ENCODE measurements at regions not wholly inside any gene's neighbourhood (a gene's known extent, or its start where the extent isn't known, plus 50 kb on each side); places are given as distances from the start of the nearest gene placed in this dataset.

DNA sequence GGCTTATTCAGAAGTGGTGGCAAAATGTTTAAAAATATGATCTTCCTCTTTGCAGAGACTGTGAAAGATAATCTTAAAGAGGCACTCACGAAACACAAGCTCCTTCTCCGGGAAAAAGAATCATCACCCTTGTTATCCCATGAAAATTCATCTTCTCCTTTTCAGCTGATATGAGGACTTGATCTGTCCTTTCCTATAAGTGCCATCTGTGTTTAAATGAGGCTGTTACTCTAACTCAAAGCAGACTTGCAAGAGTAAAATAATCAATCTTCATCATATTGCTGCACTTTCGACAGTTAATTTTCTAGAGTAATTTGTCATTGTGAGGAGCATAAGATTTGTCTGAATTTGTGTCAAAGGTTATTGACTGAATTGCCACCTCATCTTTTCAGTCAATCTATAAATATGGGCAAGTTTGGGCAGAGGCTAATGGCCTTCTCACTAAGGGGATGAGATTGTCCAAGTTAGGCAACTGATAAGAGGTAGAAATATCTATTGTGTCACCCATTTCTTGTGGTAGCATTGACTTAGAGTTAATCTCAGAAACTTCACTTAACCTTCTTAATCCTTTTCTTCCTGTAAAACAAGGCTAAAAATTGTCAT lies 452.9 kb downstream of the GRXCR1 start:
- DNase-seq: no peak

GRCh38 chr4:43348591-43348990 lies 456.1 kb downstream of the GRXCR1 start:
- DNase-seq: no peak

GRCh38 chr4:43351970-43352806 lies 459.7 kb downstream of the GRXCR1 start:
- DNase-seq: no peak

GRCh38 chr4:43352859-43353258 lies 460.3 kb downstream of the GRXCR1 start:
- DNase-seq: no peak

DNA sequence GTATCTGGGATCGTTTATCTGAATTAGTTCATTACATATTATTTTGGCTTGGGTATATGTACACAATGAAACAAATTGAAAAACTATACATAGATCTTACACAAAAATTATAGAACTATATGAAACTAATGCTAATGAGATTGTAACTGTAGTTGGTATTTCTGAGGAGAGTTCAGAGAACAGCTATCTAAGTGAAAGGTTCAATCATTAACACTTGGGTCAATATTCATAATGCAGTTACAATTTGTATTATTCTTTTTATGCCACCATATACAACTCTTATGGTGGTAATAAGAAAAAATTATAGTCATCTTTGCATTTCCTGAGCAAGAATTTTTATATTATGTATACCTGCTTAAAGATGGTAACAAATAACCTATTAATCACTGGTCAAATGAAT lies 461.0 kb downstream of the GRXCR1 start:
- no peak for DNase-seq

DNA sequence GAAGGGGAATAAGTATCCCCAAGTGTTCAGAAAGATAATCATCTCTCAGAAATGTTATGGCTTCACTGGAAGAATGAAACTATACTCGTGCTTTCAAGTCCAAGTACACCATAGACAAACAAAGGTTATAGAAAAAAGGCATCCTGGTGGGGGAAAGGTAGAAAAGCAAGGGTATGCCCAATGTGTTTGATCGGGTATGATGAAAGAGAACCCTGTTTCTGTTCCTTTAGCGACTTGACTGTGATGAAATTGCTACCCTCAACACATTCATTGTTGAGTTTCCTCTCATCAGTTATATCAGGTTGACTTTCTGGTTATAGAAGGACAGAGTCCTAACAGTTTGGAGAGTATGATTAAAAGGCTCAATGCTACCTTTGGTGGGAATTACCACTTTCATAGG lies 464.3 kb downstream of the GRXCR1 start:
- DNase-seq: no peak

- DNase-seq: no peak
Measured at GRCh38 chr4:43357252-43357974, 464.9 kb downstream of the GRXCR1 start.

DNA sequence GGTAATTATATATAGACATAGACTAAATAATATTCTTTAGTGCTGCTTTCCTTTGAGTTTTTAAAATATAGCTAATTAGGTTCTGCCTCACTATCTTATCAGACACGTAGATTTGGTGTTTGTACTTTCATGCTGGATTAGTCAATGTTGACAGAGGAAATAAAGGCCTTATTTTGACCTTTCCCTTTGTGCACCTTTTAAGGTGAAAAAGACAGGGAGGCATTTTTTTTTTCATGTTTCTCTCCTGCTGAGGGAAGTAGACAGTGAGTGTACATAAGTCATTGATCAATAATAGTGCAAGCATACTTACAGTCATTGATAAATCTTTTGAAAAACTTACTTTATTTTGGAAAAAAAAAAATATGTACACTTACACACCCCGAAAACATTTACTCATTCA lies 467.8 kb downstream of the GRXCR1 start:
- DNase-seq: no peak

GRCh38 chr4:43362875-43363636 lies 470.5 kb downstream of the GRXCR1 start:
- no peak for DNase-seq

DNA sequence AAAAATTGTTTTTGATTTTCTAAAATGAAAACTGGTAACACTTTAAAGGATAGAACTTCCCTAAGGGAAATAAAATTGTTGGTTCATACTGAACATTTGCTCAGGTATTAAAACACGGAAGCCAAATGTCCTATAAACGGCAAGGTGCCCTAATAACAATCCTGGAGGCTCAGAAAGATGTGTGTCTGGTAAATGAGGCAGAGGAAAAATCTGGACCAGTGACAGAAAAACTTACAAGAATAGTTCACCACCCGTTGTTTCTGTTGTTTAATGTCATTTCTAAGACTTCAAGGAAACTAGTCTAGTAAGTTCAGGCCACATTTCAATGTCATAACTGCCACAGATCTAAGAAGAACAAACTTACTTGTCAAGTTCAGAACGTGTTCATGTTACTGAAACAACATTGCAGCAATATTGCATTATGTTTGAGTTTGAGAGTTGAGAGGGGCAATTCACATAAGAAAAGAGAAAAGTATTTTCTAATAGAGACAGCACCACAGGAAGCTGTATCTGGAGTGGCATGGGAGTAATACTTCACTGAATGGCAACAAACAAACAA lies 476.6 kb downstream of the GRXCR1 start:
- no peak for DNase-seq

GRCh38 chr4:43373201-43373600 lies 480.7 kb downstream of the GRXCR1 start:
- no peak for DNase-seq

DNA sequence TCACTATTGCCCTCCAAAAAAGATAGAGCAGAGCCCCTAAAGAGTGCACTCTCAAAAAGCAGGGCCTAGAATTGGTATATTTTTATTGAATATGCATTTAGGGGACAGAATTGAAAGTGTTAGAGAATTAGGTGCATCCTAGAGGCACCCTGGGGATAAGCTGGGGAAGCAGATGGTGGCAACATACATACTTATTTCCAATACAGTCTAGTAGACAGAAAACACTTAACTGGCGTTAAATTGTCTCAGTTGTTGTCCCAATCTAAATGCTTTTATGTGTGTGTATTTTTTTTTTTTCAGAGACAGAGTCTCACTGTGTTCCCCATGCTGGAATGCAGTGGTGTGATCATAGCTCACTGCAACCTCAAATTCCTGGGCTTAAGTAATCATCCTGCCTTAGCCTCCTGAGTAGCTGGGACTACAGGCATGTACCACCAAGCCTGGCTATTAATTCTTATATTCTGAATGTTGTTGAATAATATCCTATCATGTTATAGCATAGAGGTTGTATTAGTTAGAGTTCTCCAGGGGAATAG lies 481.8 kb downstream of the GRXCR1 start:
- no peak for DNase-seq

GRCh38 chr4:43379016-43379415 lies 486.5 kb downstream of the GRXCR1 start:
- DNase-seq: no peak

DNA sequence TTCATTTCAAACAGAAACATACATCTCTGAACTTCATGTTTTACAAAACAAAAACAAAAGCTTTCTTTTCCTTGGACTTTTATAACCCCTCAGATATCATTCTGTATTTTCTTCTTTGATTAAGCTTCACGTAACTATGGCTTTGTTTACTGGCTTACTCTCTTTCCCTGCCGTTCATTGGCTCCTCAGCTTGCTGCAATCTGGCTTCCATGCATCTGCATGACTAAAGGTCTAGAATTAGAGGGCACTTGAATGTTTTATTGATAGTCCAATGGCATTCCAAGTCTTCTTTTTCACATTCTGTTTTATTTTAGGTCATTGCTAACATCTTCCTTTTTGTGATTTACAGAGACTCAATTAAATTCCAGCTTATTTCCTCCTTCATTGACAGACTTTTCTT lies 487.6 kb downstream of the GRXCR1 start:
- no peak for DNase-seq

DNA sequence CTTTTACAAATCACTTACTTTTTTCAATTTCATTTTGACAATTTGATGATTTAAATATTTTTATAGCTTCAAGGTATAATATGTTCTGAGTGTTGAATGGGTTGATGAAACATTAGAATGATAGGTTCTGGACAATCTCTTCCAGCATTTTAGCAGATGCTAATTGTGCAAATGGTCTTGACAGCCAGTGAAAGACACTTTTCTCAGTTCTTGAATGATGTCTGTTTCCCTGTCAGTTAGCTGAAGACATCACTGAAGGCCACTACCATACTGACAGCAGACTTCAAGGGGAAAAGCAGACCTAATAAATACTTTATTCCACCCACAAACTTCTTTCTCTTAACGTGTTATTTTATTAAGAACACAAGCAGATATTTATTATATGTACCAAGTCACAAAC lies 498.6 kb downstream of the GRXCR1 start:
- no peak for DNase-seq

- no peak for DNase-seq
Measured at GRCh38 chr4:43394976-43395375, 502.5 kb downstream of the GRXCR1 start.

DNA sequence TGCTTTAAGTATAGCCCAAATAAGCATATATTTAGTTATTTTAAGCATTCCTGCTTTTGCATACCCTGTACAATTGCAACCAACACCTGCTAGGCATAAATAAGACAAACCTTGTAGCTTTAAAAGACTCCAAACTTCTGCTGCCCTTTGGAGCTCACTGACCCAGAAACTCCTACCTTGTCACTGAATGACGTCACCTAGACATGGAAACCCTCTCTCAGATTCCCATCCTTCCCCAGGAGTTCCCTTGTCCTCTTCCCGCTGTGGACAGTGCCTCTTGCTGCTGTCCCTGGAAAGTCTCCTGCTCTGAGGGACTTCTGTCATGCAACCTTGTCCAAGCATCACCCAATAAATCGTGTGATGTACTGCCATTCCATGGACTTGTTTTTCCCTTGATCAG lies 507.2 kb downstream of the GRXCR1 start:
- no peak for DNase-seq

DNA sequence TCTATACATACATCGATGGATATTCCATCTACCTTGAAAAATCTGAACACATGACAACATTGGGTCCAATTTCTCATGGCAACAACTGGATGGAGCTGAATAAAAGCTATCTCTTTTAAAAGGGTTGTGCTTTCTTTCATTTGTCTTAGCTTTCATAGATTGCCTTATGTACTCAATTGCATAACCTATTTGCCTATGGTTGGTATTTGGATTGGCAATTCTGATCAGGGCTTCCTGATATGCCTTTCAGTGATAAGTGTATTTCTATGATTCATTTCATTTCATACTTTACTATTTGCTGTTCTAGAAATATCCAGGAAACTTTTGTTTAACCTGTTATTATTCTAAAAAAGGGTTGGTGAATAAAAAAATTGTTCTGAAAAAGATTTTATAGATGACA lies 509.9 kb downstream of the GRXCR1 start:
- DNase-seq: no peak

- no peak for DNase-seq
Measured at GRCh38 chr4:43410636-43411035, 518.1 kb downstream of the GRXCR1 start.

- no peak for DNase-seq
Measured at GRCh38 chr4:43411226-43411625, 518.7 kb downstream of the GRXCR1 start.

- no peak for DNase-seq
Measured at GRCh38 chr4:43423276-43423675, 530.8 kb downstream of the GRXCR1 start.

- no peak for DNase-seq
Measured at GRCh38 chr4:43425206-43425605, 532.7 kb downstream of the GRXCR1 start.
